GM10266 (cell line): ENCODE measurements at regions not wholly inside any gene's neighbourhood (a gene's known extent, or its start where the extent isn't known, plus 50 kb on each side); places are given as distances from the start of the nearest gene placed in this dataset.

Experiments used
- DNase-seq: peaks from one replicate; pipeline ENCODE4 v3.0.0; 2012; ENCODE audit errors: extremely low spot score
- TF ChIP-seq, protein P1 (sequence below): IDR thresholded peaks from 2 replicates; pipeline ENCODE4 v1.5.1; 2012; ENCODE audit warnings: mild to moderate bottlenecking, low read depth; ENCODE audit not compliant: control insufficient read depth, insufficient read depth; ENCODE audit errors: missing control alignments

DNA sequence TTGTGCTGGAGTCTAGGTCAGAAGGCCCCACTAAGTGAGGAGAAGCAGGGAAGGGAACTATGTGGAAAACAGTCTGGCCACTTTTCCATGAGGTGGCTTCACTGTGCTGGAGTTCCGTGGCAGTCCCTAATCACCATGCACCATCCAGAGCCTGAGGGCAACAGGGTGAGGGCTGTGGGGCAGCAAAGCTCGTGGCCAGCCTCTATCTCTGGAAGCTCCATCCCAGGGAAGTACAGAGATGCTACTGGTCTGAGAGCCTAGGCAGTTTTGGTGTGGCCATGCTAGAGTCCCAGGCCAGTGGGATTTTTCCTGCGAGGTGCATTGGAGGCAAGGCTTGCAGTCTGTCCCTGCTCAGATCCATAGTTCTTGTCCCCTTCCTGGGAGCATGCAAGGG lies 157.3 kb upstream of the LRRC7 start:
- TF ChIP-seq, protein P1, sequence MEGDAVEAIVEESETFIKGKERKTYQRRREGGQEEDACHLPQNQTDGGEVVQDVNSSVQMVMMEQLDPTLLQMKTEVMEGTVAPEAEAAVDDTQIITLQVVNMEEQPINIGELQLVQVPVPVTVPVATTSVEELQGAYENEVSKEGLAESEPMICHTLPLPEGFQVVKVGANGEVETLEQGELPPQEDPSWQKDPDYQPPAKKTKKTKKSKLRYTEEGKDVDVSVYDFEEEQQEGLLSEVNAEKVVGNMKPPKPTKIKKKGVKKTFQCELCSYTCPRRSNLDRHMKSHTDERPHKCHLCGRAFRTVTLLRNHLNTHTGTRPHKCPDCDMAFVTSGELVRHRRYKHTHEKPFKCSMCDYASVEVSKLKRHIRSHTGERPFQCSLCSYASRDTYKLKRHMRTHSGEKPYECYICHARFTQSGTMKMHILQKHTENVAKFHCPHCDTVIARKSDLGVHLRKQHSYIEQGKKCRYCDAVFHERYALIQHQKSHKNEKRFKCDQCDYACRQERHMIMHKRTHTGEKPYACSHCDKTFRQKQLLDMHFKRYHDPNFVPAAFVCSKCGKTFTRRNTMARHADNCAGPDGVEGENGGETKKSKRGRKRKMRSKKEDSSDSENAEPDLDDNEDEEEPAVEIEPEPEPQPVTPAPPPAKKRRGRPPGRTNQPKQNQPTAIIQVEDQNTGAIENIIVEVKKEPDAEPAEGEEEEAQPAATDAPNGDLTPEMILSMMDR, result no peak
- DNase-seq, result no peak

DNA sequence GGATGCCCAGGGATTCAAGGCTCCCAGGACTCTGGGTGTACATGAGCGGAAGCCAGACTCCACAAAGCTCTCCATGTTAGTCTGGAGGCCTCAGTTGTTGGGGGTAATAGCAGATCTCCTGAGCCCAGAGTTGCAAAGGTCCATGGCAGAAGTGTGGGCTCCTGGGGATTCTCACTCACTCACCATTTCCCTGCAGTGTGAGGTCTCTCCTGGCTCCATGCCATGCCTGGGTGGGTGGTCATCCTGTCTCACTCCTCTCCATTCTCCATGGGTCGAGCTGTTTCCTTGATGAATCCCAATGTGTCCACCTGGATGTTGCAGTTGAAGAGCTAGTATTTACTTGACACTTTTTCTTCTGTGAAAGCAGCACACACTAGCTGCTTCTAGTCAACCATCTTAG lies 156.8 kb upstream of the LRRC7 start:
- TF ChIP-seq, protein P1, result no peak

DNA sequence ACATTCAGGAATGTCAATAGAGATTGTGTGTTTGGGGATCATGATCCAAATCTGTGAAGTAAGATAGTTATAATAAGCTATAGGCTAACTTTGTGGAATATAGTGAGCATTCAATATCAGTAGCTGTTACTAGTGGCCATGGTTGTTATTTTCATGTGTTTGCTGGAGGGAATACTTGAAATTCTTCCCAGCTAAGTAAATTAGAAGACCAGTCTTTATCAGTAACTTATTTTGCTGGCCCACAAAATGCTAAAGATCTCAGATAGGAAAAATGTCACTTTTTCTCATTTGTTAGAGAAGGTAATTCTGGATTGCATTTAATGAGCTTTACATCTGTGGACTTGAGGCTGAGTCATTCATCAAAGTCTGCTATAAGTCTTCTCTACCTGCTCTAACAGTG lies 156.1 kb upstream of the LRRC7 start:
- DNase-seq, result no peak
- TF ChIP-seq, protein P1, result no peak

More for the DNA sequence above, 156.8 kb upstream of the LRRC7 start:
- DNase-seq, result no peak

DNA sequence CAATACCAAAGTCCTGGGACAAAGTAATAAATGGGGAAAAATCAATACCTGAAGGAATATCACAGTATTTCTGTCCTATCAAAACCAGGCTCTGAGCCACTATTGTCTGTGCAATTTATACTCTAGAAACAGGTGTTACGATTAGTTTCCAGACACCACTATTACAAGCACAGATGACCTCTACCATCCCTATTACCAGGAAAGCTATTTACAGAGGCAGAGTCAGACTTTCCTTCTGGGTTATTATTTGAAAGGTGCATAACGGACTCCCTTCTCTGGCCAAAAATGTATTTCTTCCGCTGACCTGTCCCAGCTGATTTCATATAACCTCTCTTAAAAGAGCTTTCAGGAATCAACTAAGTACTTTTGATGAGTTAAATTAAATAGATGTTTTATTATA lies 154.6 kb upstream of the LRRC7 start:
- DNase-seq, result no peak
- TF ChIP-seq, protein P1, result no peak

DNA sequence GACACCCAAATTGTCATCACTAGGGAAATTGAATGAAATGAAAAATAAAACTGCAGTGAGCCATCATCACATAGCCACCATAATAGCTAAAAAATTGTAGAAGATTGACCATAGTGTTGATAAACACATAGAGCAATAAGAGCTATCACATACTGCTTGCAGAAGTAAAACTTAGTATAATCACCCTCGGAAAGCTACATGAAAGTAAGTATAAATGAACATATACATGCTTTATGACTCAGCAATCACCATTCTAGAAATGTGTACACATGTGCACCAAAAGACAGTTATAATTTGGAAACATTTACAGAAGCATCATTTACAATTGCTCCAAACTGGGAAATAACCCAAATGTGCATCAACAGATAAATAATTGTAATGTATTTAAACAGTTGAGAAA lies 153.1 kb upstream of the LRRC7 start:
- TF ChIP-seq, protein P1, result no peak
- DNase-seq, result no peak

DNA sequence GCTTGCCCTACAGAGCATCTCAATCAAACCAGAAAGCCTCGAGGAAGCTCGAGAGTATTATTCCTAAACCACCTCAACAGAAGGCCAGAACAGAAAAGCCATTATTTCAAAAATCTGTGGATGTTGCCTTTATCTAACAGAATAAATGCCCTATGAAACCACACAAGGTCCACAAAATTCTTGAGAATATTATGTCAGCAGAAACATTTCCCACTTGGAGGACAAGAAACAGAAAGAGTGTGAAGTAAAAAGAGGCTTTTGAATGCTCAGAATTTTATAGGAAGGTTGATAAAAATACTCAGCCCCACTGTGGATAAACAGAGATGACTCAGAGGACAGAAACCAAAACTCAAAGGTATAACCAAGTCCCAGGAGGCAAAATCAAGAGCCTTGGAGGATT lies 146.4 kb upstream of the LRRC7 start:
- DNase-seq, result no peak
- TF ChIP-seq, protein P1, result no peak

DNA sequence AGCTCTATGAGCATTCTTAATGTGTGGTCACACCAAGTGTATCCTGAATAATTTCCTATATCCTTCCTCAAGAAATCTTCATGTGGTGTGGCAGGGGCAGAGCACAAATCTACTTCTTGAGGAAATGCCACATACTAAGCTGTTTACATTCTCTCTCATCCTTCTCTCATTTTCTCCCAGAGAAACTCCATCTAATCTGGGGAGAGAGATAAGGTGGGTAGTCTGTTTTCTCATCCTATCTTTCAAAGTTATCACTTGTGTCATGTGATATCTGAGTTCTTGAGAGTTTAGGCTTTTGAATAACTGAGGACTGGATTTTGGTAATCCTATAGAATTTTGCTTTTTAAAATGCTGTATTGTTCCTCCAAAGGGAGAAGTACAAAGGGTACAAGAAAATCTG lies 141.9 kb upstream of the LRRC7 start:
- DNase-seq, result no peak
- TF ChIP-seq, protein P1, result no peak
